Mucosa of descending colon (tissue), 3 donors: ENCODE measurements at regions not wholly inside any gene's neighbourhood (a gene's known extent, or its start where the extent isn't known, plus 50 kb on each side); places are given as distances from the start of the nearest gene placed in this dataset.

Source experiments
- ATAC-seq: fragments of 200-7000 bp; cut with Tn5 transposase; one replicate; pipeline ENCODE4 v1.9.1; 2020; ENCODE audit warnings: mild to moderate bottlenecking, moderate library complexity
- DNase-seq, 3 donors: peaks; one replicate each; pipeline ENCODE4 v3.0.0-alpha.2; 2020
- H3K36me3 ChIP-seq: fragments of 200-600 bp; one replicate; pipeline ENCODE4 v1.8.0; 2021; ENCODE audit warnings: low read depth, mild to moderate bottlenecking
- H3K4me1 ChIP-seq: fragments of 200-600 bp; one replicate; pipeline ENCODE4 v1.8.0; 2021; ENCODE audit warnings: low read depth, mild to moderate bottlenecking
- H3K4me3 ChIP-seq: fragments of 200-600 bp; one replicate; pipeline ENCODE4 v1.8.0; 2021; ENCODE audit warnings: mild to moderate bottlenecking
- H3K9me3 ChIP-seq: fragments of 200-600 bp; one replicate; pipeline ENCODE4 v1.8.0; 2021; ENCODE audit warnings: mild to moderate bottlenecking
- CTCF ChIP-seq: fragments of 200-600 bp; IDR thresholded peaks from one replicate; pipeline ENCODE4 v1.8.0; 2022; ENCODE audit warnings: antibody characterized with exemption, mild to moderate bottlenecking
- intact Hi-C, 2 donors: fragments of 100-400 bp; cut with DNase I in 1 of 2; cut with micrococcal nuclease in 1 of 2; formaldehyde crosslinking; loops; one replicate each; pipeline versions ENCODE4 v1.11.0 to v1.11.1; 2022; cut with DNase I, micrococcal nuclease
- donor health status: DM: no; HTN: no; CAD: no; lungs with moderate emphysema.
- donor health status: DM: no; HTN: no; CAD: no.
- donor health status: DM: no; HTN: yes; CAD: no.

- no peak overlapping the region for H3K4me3 ChIP-seq
- no peaks in the 10 kb centered on the region for H3K36me3 ChIP-seq
- no peak for TF ChIP-seq CTCF
- no peaks in the 10 kb centered on the region for H3K9me3 ChIP-seq
- no peaks in the 10 kb centered on the region for H3K4me1 ChIP-seq
- intact Hi-C loops: no loop called here
- DNase-seq (no peak), ATAC-seq (no peak)
Measured at GRCh38 chr13:42658019-42658418, 84.1 kb downstream of the TNFSF11 start.

- H3K36me3 ChIP-seq: no peaks in the 10 kb centered on the region
- no peak overlapping the region for H3K4me3 ChIP-seq
- intact Hi-C loops: no loop called here
- ATAC-seq (no peak), DNase-seq (no peak)
- H3K4me1 ChIP-seq: no peaks in the 10 kb centered on the region
- no peaks in the 10 kb centered on the region for H3K9me3 ChIP-seq
- no peak for TF ChIP-seq CTCF
Measured at GRCh38 chr13:42660333-42660965, 86.5 kb downstream of the TNFSF11 start.

GRCh38 chr13:42667638-42668037 is 93.7 kb downstream of the TNFSF11 start:
- intact Hi-C loops: no loop called here
- no peaks in the 10 kb centered on the region for H3K36me3 ChIP-seq
- no peak for ATAC-seq
- no peak for TF ChIP-seq CTCF
- H3K4me1 ChIP-seq: no peaks in the 10 kb centered on the region
- DNase-seq: no peak
- no peaks in the 10 kb centered on the region for H3K9me3 ChIP-seq
- H3K4me3 ChIP-seq: no peak overlapping the region

- intact Hi-C loops: no loop called here
- H3K9me3 ChIP-seq: no peaks in the 10 kb centered on the region
- ATAC-seq (no peak), DNase-seq (no peak)
- H3K4me3 ChIP-seq: no peak overlapping the region
- no peaks in the 10 kb centered on the region for H3K4me1 ChIP-seq
- no peak for TF ChIP-seq CTCF
- H3K36me3 ChIP-seq: no peaks in the 10 kb centered on the region
Measured at GRCh38 chr13:42671502-42671901, 97.5 kb downstream of the TNFSF11 start.

GRCh38 chr13:42673677-42674076 is 99.7 kb downstream of the TNFSF11 start:
- H3K36me3 ChIP-seq: no peaks in the 10 kb centered on the region
- intact Hi-C loops: no loop called here
- DNase-seq (no peak), ATAC-seq (no peak)
- no peak for TF ChIP-seq CTCF
- no peaks in the 10 kb centered on the region for H3K4me1 ChIP-seq
- no peak overlapping the region for H3K4me3 ChIP-seq
- H3K9me3 ChIP-seq: no peaks in the 10 kb centered on the region

- DNase-seq (no peak), ATAC-seq (no peak)
- no peak overlapping the region for H3K4me3 ChIP-seq
- H3K9me3 ChIP-seq: no peaks in the 10 kb centered on the region
- H3K4me1 ChIP-seq: no peaks in the 10 kb centered on the region
- no peaks in the 10 kb centered on the region for H3K36me3 ChIP-seq
- no peak for TF ChIP-seq CTCF
- intact Hi-C loops: no loop called here
Measured at GRCh38 chr13:42680748-42681147, 100.6 kb upstream of the FAM216B start.
